ENCODE measurements at regions not wholly inside any gene's neighbourhood (a gene's known extent, or its start where the extent isn't known, plus 50 kb on each side); places are given as distances from the start of the nearest gene placed in this dataset.

DNA sequence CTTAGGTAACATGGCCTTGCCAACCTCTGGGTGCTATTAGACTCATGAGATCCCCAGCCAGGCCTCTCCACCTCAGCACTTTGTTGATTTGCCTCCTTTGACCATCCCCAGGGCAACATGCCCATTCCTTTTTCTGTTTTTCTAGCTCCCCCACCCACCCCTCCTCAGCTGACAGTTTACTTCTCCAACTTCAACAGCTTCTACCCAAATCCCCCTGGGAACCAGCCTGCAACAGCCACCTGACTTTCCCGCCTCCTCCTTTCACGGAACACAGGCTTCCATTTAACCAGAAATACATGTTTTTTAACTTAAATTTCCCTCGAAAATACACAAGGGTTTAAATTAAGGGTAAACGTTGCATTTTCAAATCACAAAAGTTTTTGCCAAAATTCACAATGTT, 117.3 kb downstream of the DLEU7 start:
- WGBS, 5 donors, result 80 to 94% (median 86%) methylated on average over 4 of the region's 4 CpGs
- no peaks in the 10 kb centered on the region for H3K27me3 ChIP-seq
- H3K9me3 ChIP-seq, result peaks cover 0 to 7% (median 2%) of the 10 kb centered on the region in 4 donors
- no peaks in the 10 kb centered on the region for H3K4me1 ChIP-seq
- no peak overlapping the region for H3K27ac ChIP-seq
- H3K4me3 ChIP-seq, result no peak overlapping the region
- no peak for TF ChIP-seq POLR2AphosphoS5 (IDR thresholded peaks at IDR 0.05)
- DNase-seq, result no peak
- intact Hi-C loops (cut with DNase I; ENCODE audit: low total_unique reads), result no loop called here
- H3K36me3 ChIP-seq, result no peaks in the 10 kb centered on the region

DNA sequence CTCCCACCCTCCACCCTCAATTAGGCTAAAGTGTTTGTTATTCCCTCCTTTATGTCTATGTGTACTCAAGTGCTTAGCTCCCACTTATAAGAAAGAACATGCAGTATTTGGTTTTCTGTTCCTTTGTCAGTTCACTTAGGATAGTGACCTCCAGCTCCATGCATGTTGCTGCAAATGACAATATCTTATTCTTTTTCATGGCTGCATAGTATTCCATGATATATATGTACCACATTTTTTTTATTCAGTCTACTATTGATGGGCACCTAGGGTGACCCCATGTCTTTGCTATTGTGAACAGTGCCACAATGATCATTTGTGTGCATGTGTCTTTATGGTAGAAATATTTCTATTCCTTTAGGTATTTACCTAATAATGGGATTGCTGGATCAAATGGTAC, 114.3 kb downstream of the DLEU7 start:
- intact Hi-C loops (cut with DNase I; ENCODE audit: low total_unique reads), result no loop called here
- DNase-seq, result no peak
- H3K4me3 ChIP-seq, result no peak overlapping the region
- no peak for TF ChIP-seq POLR2AphosphoS5 (IDR thresholded peaks at IDR 0.05)
- TF ChIP-seq EP300 (IDR thresholded peaks at IDR 0.05), result no peak
- TF ChIP-seq, protein P1, sequence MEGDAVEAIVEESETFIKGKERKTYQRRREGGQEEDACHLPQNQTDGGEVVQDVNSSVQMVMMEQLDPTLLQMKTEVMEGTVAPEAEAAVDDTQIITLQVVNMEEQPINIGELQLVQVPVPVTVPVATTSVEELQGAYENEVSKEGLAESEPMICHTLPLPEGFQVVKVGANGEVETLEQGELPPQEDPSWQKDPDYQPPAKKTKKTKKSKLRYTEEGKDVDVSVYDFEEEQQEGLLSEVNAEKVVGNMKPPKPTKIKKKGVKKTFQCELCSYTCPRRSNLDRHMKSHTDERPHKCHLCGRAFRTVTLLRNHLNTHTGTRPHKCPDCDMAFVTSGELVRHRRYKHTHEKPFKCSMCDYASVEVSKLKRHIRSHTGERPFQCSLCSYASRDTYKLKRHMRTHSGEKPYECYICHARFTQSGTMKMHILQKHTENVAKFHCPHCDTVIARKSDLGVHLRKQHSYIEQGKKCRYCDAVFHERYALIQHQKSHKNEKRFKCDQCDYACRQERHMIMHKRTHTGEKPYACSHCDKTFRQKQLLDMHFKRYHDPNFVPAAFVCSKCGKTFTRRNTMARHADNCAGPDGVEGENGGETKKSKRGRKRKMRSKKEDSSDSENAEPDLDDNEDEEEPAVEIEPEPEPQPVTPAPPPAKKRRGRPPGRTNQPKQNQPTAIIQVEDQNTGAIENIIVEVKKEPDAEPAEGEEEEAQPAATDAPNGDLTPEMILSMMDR (IDR thresholded peaks at IDR 0.05), result no peak
- TF ChIP-seq POLR2A (IDR thresholded peaks at IDR 0.05), result no peak
- H3K9me3 ChIP-seq, result peaks cover 0 to 8% (median 2%) of the 10 kb centered on the region in 4 donors
- H3K36me3 ChIP-seq, result no peaks in the 10 kb centered on the region
- no peaks in the 10 kb centered on the region for H3K27me3 ChIP-seq
- no peak overlapping the region for H3K27ac ChIP-seq
- H3K4me1 ChIP-seq, result no peaks in the 10 kb centered on the region

DNA sequence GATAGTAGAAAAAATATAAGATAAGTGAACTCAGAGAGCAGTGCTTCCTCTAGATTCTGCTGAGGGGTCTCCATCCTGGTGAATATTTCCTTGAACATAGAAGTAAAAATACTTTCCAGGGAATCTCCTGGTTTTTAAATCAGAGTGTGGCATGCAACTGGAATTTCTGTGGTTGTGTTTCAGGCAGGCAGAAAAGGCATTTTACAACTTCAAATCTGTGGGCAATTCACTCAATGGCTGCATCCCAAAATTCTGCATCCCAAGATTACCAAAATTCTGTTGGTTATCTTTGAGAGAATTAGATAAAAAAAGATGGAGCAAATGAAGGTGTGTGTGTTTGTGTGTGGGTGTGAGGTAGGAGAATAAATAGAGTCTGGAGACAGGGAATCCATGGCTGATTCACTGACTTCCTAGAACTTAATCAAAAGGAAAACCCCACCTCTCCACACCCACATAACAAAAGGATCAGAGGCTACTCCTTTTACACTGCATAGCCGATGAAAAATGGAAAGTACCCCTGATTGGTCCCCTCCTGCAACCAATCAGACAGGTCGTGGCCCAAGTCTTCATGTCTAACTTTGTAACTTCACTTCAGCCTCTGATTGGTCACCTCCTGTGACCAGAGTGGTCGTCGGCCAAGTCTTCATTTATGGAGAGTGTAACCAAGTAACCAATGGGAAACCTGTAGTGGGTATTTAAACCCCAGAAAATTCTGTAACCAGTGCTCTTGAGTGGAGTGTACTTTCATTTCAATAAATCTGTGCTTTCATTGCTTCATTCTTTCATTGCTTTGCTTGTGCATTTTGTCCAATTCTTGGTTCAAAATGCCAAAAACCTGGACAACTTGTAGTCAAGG, 112.8 kb downstream of the DLEU7 start:
- Histone ChIP-seq H3K4me1 (no peaks in the 10 kb centered on the region), H3K27ac (no peak overlapping the region), H3K36me3 (no peaks in the 10 kb centered on the region), H3K9me3 (peaks cover 0 to 8% (median 2%) of the 10 kb centered on the region in 4 donors), H3K4me3 (no peak overlapping the region), H3K27me3 (no peaks in the 10 kb centered on the region)
- TF ChIP-seq, protein P1 (IDR thresholded peaks at IDR 0.05), result no peak
- TF ChIP-seq EP300 (IDR thresholded peaks at IDR 0.05) (no peak), POLR2AphosphoS5 (IDR thresholded peaks at IDR 0.05) (no peak), POLR2A (IDR thresholded peaks at IDR 0.05) (no peak)
- DNase-seq, result no peak
- 86 to 96% (median 91%) methylated on average over 4 of the region's 4 CpGs for WGBS, 5 donors
- intact Hi-C loops (cut with DNase I; ENCODE audit: low total_unique reads), result no loop called here

DNA sequence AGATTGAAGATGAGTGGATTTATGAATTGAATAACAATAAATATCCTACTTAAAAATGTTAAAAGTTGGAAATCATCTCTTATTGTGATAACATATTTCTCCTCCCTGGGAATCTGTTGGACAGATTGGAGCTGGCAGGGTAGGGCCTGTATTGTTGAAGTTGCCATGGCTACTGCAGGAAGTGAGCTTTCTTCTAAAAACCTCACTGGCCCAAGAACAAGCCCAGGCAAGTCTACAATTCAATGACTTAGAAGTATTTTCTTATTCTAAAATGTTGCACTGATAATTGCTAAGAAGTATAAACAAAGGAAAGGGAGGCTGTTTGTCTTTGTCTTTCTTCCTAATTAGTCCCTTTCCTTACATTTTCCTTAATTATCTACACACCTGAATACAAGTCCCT, 112.1 kb downstream of the DLEU7 start:
- Histone ChIP-seq H3K4me1 (no peaks in the 10 kb centered on the region), H3K36me3 (no peaks in the 10 kb centered on the region), H3K4me3 (no peak overlapping the region), H3K9me3 (peaks cover 0 to 8% (median 2%) of the 10 kb centered on the region in 4 donors), H3K27me3 (no peaks in the 10 kb centered on the region), H3K27ac (no peak overlapping the region)
- TF ChIP-seq, protein P1 (IDR thresholded peaks at IDR 0.05), result no peak
- no peak for TF ChIP-seq POLR2AphosphoS5 (IDR thresholded peaks at IDR 0.05)
- no peak for TF ChIP-seq POLR2A (IDR thresholded peaks at IDR 0.05)
- intact Hi-C loops (cut with DNase I; ENCODE audit: low total_unique reads), result no loop called here
- DNase-seq, result peak in 1 of 2 donors; percentile 29

DNA sequence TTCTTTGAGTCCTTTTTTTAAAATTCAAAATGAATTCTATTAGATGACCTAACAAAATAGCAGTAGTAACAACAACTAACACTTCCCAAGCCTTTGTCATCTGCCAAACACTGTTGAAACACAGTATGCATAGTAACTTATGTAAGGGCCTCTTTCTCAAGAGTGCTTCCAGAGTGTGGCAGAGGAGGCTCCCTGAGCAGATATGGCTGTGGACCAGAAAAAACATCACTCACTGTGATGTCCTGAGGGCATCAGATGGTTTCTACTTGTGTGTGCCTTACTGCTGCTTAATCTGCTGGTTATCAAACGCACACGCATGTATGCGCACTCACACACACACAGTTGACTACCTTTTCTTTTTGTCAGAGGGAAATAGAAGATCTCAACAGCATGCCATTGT, 110.8 kb downstream of the DLEU7 start:
- WGBS, 5 donors, result 62 to 99% (median 71%) methylated on average over 3 of the region's 3 CpGs
- intact Hi-C loops (cut with DNase I; ENCODE audit: low total_unique reads), result no loop called here

More for the DNA sequence above, 110.8 kb downstream of the DLEU7 start:
- Histone ChIP-seq H3K36me3 (no peaks in the 10 kb centered on the region), H3K4me3 (no peak overlapping the region), H3K27me3 (no peaks in the 10 kb centered on the region), H3K4me1 (no peaks in the 10 kb centered on the region), H3K9me3 (peaks cover 0 to 8% (median 2%) of the 10 kb centered on the region in 4 donors), H3K27ac (no peak overlapping the region)
- TF ChIP-seq EP300 (IDR thresholded peaks at IDR 0.05) (no peak), POLR2A (IDR thresholded peaks at IDR 0.05) (no peak), POLR2AphosphoS5 (IDR thresholded peaks at IDR 0.05) (no peak)
- TF ChIP-seq, protein P1 (IDR thresholded peaks at IDR 0.05), result no peak
- DNase-seq, result no peak
